ENCODE measurements at regions not wholly inside any gene's neighbourhood (a gene's known extent, or its start where the extent isn't known, plus 50 kb on each side); places are given as distances from the start of the nearest gene placed in this dataset.

- TF ChIP-seq CHD7 (IDR thresholded peaks at IDR 0.05; ENCODE audit: insufficient replicate concordance, low read length) (no peak), GTF2F1 (IDR thresholded peaks at IDR 0.05; ENCODE audit: borderline replicate concordance, low read depth, low read length) (no peak), RFX5 (IDR thresholded peaks at IDR 0.05; ENCODE audit: borderline replicate concordance, low read depth, low read length) (no peak), TEAD4 (IDR thresholded peaks at IDR 0.05; ENCODE audit: low read depth, low read length) (no peak), GABPA (IDR thresholded peaks at IDR 0.05; ENCODE audit: borderline replicate concordance, insufficient read depth, low read length) (no peak), JUND (IDR thresholded peaks at IDR 0.05; ENCODE audit: low read length) (no peak), POLR2A (IDR thresholded peaks at IDR 0.05; ENCODE audit: control extremely low read depth in 1 of 2, low read depth in 2 of 2, low read length in 2 of 2) (no peak), KDM5A (IDR thresholded peaks at IDR 0.05; ENCODE audit: low read length) (no peak)
These were observed 56.5 kb upstream of the CLNK start (continued) for GRCh38 chr4:10740891-10741620.

Measured in H1 (cell line).